Kidney (tissue), 13 donors: ENCODE measurements at regions not wholly inside any gene's neighbourhood (a gene's known extent, or its start where the extent isn't known, plus 50 kb on each side); places are given as distances from the start of the nearest gene placed in this dataset.

ENCODE experiments used
- DNase-seq, 5 donors: peaks; one replicate each; pipeline ENCODE4 v3.0.0-alpha.2; 2013 to 2020
- FAIRE-seq: peaks from 2 replicates; lab custom pipeline; 2012; peaks lifted over from hg19 to GRCh38; lab: Jason Lieb, UNC
- H3K27ac ChIP-seq, 2 donors: one replicate each; pipeline ENCODE4 v1.7.0; 2013; ENCODE audit warnings: low read depth in 2 of 2, low read length in 2 of 2, inconsistent platforms in 1 of 2
- H3K27me3 ChIP-seq: one replicate; pipeline ENCODE4 v1.7.1; 2013; ENCODE audit warnings: low read length, inconsistent platforms; ENCODE audit not compliant: control insufficient read depth, insufficient read depth
- H3K36me3 ChIP-seq, 3 donors: one replicate each; pipeline versions ENCODE4 v1.7.0 to v1.7.1; 2013; ENCODE audit warnings: low read length in 3 of 3, control low read depth in 1 of 3, inconsistent platforms in 1 of 3; ENCODE audit not compliant: insufficient read depth in 3 of 3, control insufficient read depth in 2 of 3
- H3K4me1 ChIP-seq, 3 donors: one replicate each; pipeline versions ENCODE4 v1.7.0 to v1.7.1; 2013; ENCODE audit warnings: low read length in 3 of 3, inconsistent platforms in 1 of 3, low read depth in 1 of 3; ENCODE audit not compliant: control insufficient read depth in 2 of 3, insufficient read depth in 2 of 3
- H3K4me3 ChIP-seq, 3 donors: one replicate each; pipeline versions ENCODE4 v1.7.0 to v1.8.1; 2013; ENCODE audit warnings: low read length in 3 of 3, control low read depth in 1 of 3, inconsistent platforms in 1 of 3
- H3K9ac ChIP-seq, 3 donors: one replicate each; pipeline versions ENCODE4 v1.7.0 to v1.7.1; 2013; ENCODE audit warnings: low read length in 3 of 3, control low read depth in 1 of 3, inconsistent platforms in 1 of 3
- H3K9me3 ChIP-seq, 3 donors: one replicate each; pipeline versions ENCODE4 v1.7.0 to v1.7.1; 2013; ENCODE audit warnings: low read length in 3 of 3, control low read depth in 1 of 3, inconsistent platforms in 1 of 3; ENCODE audit not compliant: control insufficient read depth in 2 of 3, insufficient read depth in 1 of 3
- intact Hi-C: fragments of 100-400 bp; cut with DNase I; formaldehyde crosslinking; loops from one replicate; pipeline ENCODE4 v1.11.1; 2022
- TF ChIP-seq, protein P1 (sequence below): IDR thresholded peaks from 3 replicates; pipeline ENCODE4 v1.5.1; 2012; ENCODE audit warnings: mild to moderate bottlenecking, moderate library complexity, borderline replicate concordance; ENCODE audit not compliant: insufficient read depth; ENCODE audit errors: extremely low read depth
- donor health status: control.
- donor health status: control.
- donor health status: control.
- donor health status: control.
- donor health status: control.
- donor health status: DM: yes; HTN: yes; CAD: no.
- donor health status: Normal renal cell carcinoma (clear cell type).

DNA sequence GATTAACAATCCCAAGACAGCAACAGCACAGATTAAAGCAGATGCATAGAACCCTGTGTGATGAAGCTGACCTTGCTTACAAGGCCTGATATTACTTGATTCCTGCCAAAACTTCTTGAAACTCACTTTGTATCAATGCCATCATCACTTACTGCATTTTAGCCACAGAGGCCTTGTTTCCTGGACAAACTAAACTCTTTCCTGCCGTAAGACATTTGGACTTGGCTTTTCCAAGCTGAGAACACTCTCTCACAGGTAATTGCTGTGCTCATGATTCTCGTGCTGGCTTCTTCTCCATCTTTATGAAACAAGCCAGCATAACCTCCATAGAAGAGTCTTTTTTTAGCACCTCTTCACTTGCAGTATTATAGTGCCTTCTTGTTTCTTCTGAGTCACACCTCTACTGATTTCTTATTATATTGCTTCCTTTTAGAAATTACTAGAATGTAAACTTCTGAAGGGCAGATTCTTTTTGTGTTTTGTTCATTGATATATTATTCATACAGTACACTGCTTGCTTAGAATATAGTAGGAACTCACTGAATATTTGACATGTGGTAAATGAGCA lies 456.5 kb upstream of the ZNF608 start:
- Histone ChIP-seq H3K27ac (no peak overlapping the region), H3K9ac (no peak overlapping the region), H3K4me1 (peaks cover 0 to 4% (median 0%) of the 10 kb centered on the region in 3 donors), H3K27me3 (no peaks in the 10 kb centered on the region), H3K9me3 (no peaks in the 10 kb centered on the region), H3K36me3 (no peaks in the 10 kb centered on the region), H3K4me3 (no peak overlapping the region)
- intact Hi-C loops = no loop called here
- TF ChIP-seq, protein P1, sequence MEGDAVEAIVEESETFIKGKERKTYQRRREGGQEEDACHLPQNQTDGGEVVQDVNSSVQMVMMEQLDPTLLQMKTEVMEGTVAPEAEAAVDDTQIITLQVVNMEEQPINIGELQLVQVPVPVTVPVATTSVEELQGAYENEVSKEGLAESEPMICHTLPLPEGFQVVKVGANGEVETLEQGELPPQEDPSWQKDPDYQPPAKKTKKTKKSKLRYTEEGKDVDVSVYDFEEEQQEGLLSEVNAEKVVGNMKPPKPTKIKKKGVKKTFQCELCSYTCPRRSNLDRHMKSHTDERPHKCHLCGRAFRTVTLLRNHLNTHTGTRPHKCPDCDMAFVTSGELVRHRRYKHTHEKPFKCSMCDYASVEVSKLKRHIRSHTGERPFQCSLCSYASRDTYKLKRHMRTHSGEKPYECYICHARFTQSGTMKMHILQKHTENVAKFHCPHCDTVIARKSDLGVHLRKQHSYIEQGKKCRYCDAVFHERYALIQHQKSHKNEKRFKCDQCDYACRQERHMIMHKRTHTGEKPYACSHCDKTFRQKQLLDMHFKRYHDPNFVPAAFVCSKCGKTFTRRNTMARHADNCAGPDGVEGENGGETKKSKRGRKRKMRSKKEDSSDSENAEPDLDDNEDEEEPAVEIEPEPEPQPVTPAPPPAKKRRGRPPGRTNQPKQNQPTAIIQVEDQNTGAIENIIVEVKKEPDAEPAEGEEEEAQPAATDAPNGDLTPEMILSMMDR = no peak
- no peak for FAIRE-seq
- DNase-seq = no peak

DNA sequence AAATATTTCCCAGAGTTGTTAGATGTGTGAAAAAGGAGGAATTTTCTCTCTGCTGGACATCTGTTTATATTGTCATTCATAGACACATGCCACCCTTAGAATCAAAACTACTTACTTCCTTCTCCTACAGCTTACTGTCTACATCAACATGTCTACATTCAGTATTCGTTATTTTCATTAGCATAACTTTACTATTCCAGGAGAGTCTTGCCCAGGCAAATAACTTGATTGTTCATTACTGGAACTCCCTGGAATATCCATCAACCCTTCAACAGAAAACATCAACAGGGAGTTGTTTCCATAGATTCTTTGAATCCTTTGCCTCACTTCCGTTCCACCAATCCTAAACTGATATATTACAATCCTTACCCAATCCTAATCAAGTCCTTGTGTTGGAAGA lies 457.5 kb upstream of the ZNF608 start:
- TF ChIP-seq, protein P1 = no peak
- Histone ChIP-seq H3K4me1 (peaks cover 0 to 4% (median 0%) of the 10 kb centered on the region in 3 donors), H3K27ac (no peak overlapping the region), H3K27me3 (no peaks in the 10 kb centered on the region), H3K4me3 (no peak overlapping the region), H3K9ac (no peak overlapping the region), H3K36me3 (no peaks in the 10 kb centered on the region), H3K9me3 (no peaks in the 10 kb centered on the region)
- DNase-seq (no peak), FAIRE-seq (no peak)
- intact Hi-C loops = no loop called here

GRCh38 chr5:125205601-125206225 lies 459.3 kb upstream of the ZNF608 start:
- TF ChIP-seq, protein P1 = no peak
- FAIRE-seq (no peak), DNase-seq (no peak)
- Histone ChIP-seq H3K4me1 (no peaks in the 10 kb centered on the region), H3K27me3 (no peaks in the 10 kb centered on the region), H3K9me3 (no peaks in the 10 kb centered on the region), H3K27ac (no peak overlapping the region), H3K9ac (no peak overlapping the region), H3K4me3 (no peak overlapping the region), H3K36me3 (no peaks in the 10 kb centered on the region)
- intact Hi-C loops = no loop called here

- no peaks in the 10 kb centered on the region for H3K36me3 ChIP-seq
- FAIRE-seq (no peak), DNase-seq (no peak)
- H3K4me1 ChIP-seq = no peaks in the 10 kb centered on the region
- H3K9me3 ChIP-seq = no peaks in the 10 kb centered on the region
- TF ChIP-seq, protein P1 = no peak
- intact Hi-C loops = no loop called here
- no peak overlapping the region for H3K4me3 ChIP-seq
- no peaks in the 10 kb centered on the region for H3K27me3 ChIP-seq
- H3K27ac ChIP-seq = no peak overlapping the region
- no peak overlapping the region for H3K9ac ChIP-seq
Measured at GRCh38 chr5:125207856-125208255, 461.4 kb upstream of the ZNF608 start.
